Ishikawa (cell line): ENCODE measurements at regions not wholly inside any gene's neighbourhood (a gene's known extent, or its start where the extent isn't known, plus 50 kb on each side); places are given as distances from the start of the nearest gene placed in this dataset.

ENCODE experiments used
- CEBPB ChIP-seq: IDR thresholded peaks from 2 replicates; pipeline ENCODE4 v1.6.1; 2012
- CREB1 ChIP-seq: IDR thresholded peaks from 2 replicates; pipeline ENCODE4 v1.6.1; 2012; ENCODE audit warnings: low read depth
- EGR1 ChIP-seq: IDR thresholded peaks from 2 replicates; pipeline ENCODE4 v1.6.1; 2012
- EP300 ChIP-seq: IDR thresholded peaks from 2 replicates; pipeline ENCODE4 v1.6.1; 2012; ENCODE audit warnings: borderline replicate concordance
- FOXM1 ChIP-seq: IDR thresholded peaks from 2 replicates; pipeline ENCODE4 v1.6.1; 2012; ENCODE audit warnings: low read depth, borderline replicate concordance
- NFIC ChIP-seq: IDR thresholded peaks from 2 replicates; pipeline ENCODE4 v1.6.1; 2012
- RAD21 ChIP-seq: IDR thresholded peaks from 2 replicates; pipeline ENCODE4 v1.6.1; 2012; ENCODE audit warnings: low read depth
- TAF1 ChIP-seq: IDR thresholded peaks from 2 replicates; pipeline ENCODE4 v1.6.1; 2012; ENCODE audit warnings: low read depth, mild to moderate bottlenecking
- TCF12 ChIP-seq: IDR thresholded peaks from 2 replicates; pipeline ENCODE4 v1.6.1; 2012; ENCODE audit warnings: low read depth
- TEAD4 ChIP-seq: IDR thresholded peaks from 2 replicates; pipeline ENCODE4 v1.6.1; 2012
- ZBTB7A ChIP-seq: IDR thresholded peaks from 2 replicates; pipeline ENCODE4 v1.6.1; 2012; ENCODE audit warnings: low read depth
- TF ChIP-seq, protein P1 (sequence below): IDR thresholded peaks from 2 replicates; pipeline ENCODE4 v1.6.1; 2012; ENCODE audit warnings: low read depth, mild to moderate bottlenecking
- TF ChIP-seq, protein P2 (sequence below): IDR thresholded peaks from 2 replicates; pipeline ENCODE4 v1.6.1; 2012
- TF ChIP-seq, protein P3 (sequence below): IDR thresholded peaks from 2 replicates; pipeline ENCODE4 v1.6.1; 2012

DNA sequence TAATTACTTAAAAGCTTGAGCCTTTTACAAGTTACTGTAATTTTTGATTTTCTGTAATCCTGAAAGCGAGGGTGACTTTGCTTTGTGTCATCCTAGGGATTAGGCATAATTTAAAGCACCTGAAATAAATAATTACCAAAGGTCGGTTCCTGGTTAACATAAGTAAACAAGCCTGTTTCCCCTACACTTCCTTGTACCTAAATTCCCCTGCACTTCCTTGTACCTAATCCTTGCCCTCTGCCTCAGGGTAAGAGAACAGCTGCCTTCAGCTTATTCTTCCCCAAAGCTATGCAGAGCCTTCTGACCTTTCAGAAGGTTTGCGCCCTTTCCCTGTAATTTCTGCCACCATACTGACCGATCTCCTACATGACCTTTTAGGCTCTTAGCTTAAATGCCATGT lies 166.1 kb upstream of the PDE5A start:
- TF ChIP-seq CEBPB, result no peak
- no peak for TF ChIP-seq NFIC
- no peak for TF ChIP-seq FOXM1
- TF ChIP-seq, protein P1, sequence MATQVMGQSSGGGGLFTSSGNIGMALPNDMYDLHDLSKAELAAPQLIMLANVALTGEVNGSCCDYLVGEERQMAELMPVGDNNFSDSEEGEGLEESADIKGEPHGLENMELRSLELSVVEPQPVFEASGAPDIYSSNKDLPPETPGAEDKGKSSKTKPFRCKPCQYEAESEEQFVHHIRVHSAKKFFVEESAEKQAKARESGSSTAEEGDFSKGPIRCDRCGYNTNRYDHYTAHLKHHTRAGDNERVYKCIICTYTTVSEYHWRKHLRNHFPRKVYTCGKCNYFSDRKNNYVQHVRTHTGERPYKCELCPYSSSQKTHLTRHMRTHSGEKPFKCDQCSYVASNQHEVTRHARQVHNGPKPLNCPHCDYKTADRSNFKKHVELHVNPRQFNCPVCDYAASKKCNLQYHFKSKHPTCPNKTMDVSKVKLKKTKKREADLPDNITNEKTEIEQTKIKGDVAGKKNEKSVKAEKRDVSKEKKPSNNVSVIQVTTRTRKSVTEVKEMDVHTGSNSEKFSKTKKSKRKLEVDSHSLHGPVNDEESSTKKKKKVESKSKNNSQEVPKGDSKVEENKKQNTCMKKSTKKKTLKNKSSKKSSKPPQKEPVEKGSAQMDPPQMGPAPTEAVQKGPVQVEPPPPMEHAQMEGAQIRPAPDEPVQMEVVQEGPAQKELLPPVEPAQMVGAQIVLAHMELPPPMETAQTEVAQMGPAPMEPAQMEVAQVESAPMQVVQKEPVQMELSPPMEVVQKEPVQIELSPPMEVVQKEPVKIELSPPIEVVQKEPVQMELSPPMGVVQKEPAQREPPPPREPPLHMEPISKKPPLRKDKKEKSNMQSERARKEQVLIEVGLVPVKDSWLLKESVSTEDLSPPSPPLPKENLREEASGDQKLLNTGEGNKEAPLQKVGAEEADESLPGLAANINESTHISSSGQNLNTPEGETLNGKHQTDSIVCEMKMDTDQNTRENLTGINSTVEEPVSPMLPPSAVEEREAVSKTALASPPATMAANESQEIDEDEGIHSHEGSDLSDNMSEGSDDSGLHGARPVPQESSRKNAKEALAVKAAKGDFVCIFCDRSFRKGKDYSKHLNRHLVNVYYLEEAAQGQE, result no peak
- TF ChIP-seq RAD21, result no peak
- TF ChIP-seq, protein P2, sequence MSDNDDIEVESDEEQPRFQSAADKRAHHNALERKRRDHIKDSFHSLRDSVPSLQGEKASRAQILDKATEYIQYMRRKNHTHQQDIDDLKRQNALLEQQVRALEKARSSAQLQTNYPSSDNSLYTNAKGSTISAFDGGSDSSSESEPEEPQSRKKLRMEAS, result no peak
- no peak for TF ChIP-seq ZBTB7A
- TF ChIP-seq CREB1, result no peak
- no peak for TF ChIP-seq EGR1
- TF ChIP-seq, protein P3, sequence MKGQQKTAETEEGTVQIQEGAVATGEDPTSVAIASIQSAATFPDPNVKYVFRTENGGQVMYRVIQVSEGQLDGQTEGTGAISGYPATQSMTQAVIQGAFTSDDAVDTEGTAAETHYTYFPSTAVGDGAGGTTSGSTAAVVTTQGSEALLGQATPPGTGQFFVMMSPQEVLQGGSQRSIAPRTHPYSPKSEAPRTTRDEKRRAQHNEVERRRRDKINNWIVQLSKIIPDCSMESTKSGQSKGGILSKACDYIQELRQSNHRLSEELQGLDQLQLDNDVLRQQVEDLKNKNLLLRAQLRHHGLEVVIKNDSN, result no peak
- TF ChIP-seq TAF1, result no peak
- TF ChIP-seq EP300, result no peak
- no peak for TF ChIP-seq TEAD4
- no peak for TF ChIP-seq TCF12
